Activated CD4-positive, alpha-beta T cell treated with anti-CD3 and anti-CD28 coated beads for 1 hour (primary cell): ENCODE measurements at regions not wholly inside any gene's neighbourhood (a gene's known extent, or its start where the extent isn't known, plus 50 kb on each side); places are given as distances from the start of the nearest gene placed in this dataset.
"Not testable (repeated sequence)": the region's sequence is repeated elsewhere in the genome, so short reads cannot be mapped to it uniquely, and the experiment has no call there.

ENCODE experiments used
- DNase-seq: peaks from one replicate; pipeline ENCODE4 v3.0.0-alpha.2; 2020

GRCh38 chr10:118968482-118968881, 61.0 kb upstream of the NANOS1 start:
- no peak for DNase-seq

GRCh38 chr10:118969014-118969413, 60.5 kb upstream of the NANOS1 start:
- no peak for DNase-seq

DNA sequence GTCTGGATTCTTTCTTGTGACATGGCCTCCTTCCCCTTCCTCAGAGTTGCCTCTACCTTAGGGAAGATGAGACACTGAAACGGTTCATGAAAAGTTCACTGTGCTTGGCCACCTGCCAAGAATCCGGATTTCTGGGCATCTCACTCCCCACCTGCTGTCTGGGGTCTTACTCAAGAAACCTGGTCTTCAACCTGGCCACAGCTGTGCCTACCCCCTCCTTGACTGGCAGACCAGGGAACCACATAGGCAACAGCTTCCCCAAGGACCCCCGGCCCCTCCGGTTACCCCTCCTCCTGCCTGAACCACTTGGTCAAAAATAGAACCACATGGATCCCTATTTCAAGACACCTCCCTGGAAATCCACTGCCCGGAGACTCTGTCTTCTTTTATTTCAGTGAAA, 58.7 kb upstream of the NANOS1 start:
- DNase-seq: no peak

- no peak for DNase-seq
Measured at GRCh38 chr10:118971187-118971586, 58.3 kb upstream of the NANOS1 start.

DNA sequence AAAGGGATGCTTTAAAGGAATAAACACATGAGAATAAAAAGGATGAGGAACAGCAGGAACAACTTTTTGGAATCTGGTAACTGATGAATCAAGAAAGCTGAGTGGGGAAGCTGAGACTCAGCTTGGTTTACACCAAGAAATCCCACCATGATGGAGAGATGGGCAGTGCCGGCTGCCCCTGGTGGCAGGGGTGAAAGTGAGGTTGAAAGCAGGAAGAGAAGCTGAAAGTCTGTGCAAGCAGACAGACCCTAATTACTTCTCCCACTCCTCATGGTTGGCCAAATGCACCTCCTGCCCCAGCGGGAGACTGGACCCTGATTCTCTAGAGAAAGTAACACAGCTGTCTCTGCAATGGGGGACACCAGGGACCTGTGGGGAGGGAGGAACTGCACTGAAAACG, 57.6 kb upstream of the NANOS1 start:
- DNase-seq: no peak

- DNase-seq: no peak
Measured at GRCh38 chr10:118973744-118974143, 55.8 kb upstream of the NANOS1 start.

DNA sequence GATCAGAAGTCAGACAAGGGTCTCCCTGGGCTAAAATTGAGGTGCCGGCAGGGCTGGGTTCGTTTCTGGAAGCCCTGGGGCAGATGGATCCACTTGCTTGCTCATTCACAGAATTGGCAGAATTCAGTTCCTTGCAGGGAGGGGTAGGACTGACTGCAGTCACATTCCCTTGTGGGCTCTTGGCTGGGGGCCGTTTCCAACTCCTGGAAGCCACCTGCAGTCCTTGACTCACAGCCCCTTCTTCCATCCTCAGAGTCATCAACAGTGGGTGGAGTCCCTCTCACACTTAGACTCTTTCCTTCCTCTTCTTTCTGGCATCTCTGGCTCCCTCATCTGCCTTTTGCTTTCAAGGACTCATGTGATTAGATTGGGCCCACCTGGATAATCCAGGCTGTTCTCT, 54.6 kb upstream of the NANOS1 start:
- no peak for DNase-seq

GRCh38 chr10:118976219-118976618, 53.3 kb upstream of the NANOS1 start:
- not testable (repeated sequence) for DNase-seq

GRCh38 chr10:118977022-118977599, 52.4 kb upstream of the NANOS1 start:
- DNase-seq: no peak

- no peak for DNase-seq
Measured at GRCh38 chr10:118977835-118978234, 51.7 kb upstream of the NANOS1 start.

DNA sequence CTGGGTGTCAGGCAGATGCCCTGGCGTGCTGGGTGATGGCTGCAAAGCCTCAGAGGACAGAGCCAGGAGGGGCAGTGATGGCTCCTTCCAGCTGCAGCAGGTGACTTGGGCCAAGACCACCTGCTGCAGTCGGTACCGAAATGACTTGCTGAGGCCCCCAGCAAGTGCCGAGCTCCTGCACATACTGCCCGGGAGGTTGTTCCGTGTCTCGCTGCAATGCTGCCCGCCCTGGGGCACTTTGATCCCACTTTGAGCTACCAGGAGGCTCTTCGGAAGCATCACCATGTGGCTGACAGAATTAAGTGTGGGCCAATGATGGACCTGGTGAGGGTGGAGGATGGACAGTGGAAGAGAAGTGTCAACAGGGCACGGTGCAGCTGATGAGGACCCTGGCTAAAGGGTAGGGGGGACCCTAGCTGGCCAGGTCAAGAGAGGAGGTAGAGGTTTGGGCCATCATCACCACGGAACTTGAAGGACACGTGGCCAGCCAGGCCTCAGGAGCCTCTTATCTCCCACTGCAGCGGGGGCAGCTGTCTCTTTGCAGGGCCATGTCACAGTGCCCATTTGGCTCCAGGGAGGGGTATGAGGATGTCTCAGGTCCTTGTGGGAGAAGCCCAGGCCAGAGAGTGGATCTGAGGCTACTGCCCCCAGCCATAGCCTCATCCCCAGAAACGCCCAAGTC, 51.1 kb upstream of the NANOS1 start:
- no peak for DNase-seq

- DNase-seq: no peak
Measured at GRCh38 chr10:118978998-118979350, 50.5 kb upstream of the NANOS1 start.

GRCh38 chr10:118979661-118980060, 49.9 kb upstream of the NANOS1 start:
- DNase-seq: no peak
